A673 (cell line): ENCODE measurements at regions not wholly inside any gene's neighbourhood (a gene's known extent, or its start where the extent isn't known, plus 50 kb on each side); places are given as distances from the start of the nearest gene placed in this dataset.

Source experiments
- CTCF ChIP-seq: fragments of 300-800, 200-600 bp; sonication (generic); conservative IDR thresholded peaks from 2 replicates; pipeline ENCODE4 v1.5.1; 2017; ENCODE audit warnings: low read depth, mild to moderate bottlenecking, antibody characterized with exemption, low read length, moderate library complexity, mixed read lengths
- EZH2 ChIP-seq: fragments of 200-600 bp; sonication (generic); IDR thresholded peaks from 2 replicates; pipeline ENCODE4 v1.6.1; 2017; ENCODE audit warnings: borderline replicate concordance, low read depth, mild to moderate bottlenecking, mixed read lengths, antibody characterized with exemption, low read length; ENCODE audit not compliant: poor library complexity, severe bottlenecking

DNA sequence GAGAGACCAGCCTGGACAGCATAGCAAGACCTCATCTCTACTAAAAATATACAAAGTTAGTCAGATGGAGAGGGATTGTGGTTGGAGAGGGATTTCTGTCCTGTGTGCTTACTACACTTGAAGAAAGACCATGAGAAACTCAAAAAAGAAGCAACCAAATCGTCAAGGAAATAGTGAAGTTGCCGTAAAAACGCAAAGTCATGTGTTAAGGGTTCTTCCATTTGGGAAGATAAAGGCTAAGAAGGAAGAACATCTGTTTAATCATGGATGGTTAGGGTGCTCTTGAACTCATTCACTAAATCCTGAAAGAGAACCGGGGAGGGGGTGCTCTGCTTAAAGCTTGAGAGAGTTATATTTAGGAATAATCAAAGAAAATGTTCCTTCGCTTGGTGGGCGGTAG, 59.8 kb upstream of the KDM7A start:
- no peak for TF ChIP-seq CTCF
- TF ChIP-seq EZH2: no peak
